Dermis microvascular lymphatic vessel endothelial cell (primary cell): ENCODE measurements at regions not wholly inside any gene's neighbourhood (a gene's known extent, or its start where the extent isn't known, plus 50 kb on each side); places are given as distances from the start of the nearest gene placed in this dataset.
"Not testable (repeated sequence)": the region's sequence is repeated elsewhere in the genome, so short reads cannot be mapped to it uniquely, and the experiment has no call there.

ENCODE experiments used
- DNase-seq, 2 donors: peaks; one replicate each; pipeline versions ENCODE4 v3.0.0 to v3.0.0-alpha.2; 2010; ENCODE audit warnings: low read depth in 2 of 2

GRCh38 chr1:195701149-195701548 lies 907.1 kb downstream of the KCNT2 start:
- DNase-seq = no peak

- no peak for DNase-seq
Observed at GRCh38 chr1:195697130-195697529, 911.1 kb downstream of the KCNT2 start.

- DNase-seq = no peak
Observed at GRCh38 chr1:195686764-195687163, 921.5 kb downstream of the KCNT2 start.

- DNase-seq = no peak
Observed at GRCh38 chr1:195664628-195665027, 943.6 kb downstream of the KCNT2 start.

- DNase-seq = no peak
Observed at GRCh38 chr1:195663549-195664280, 944.5 kb downstream of the KCNT2 start.

- no peak for DNase-seq
Observed at GRCh38 chr1:195656780-195657179, 951.5 kb downstream of the KCNT2 start.

GRCh38 chr1:195648875-195649274 lies 959.4 kb downstream of the KCNT2 start:
- not testable (repeated sequence) for DNase-seq

GRCh38 chr1:195637539-195637938 lies 970.7 kb downstream of the KCNT2 start:
- DNase-seq = no peak

GRCh38 chr1:195618287-195618686 lies 990.0 kb downstream of the KCNT2 start:
- no peak for DNase-seq

- DNase-seq = no peak
Observed at GRCh38 chr1:195617106-195617505, 991.1 kb downstream of the KCNT2 start.

GRCh38 chr1:195608883-195609282 lies 999.4 kb downstream of the KCNT2 start:
- DNase-seq = no peak

GRCh38 chr1:195606483-195606882 lies 1001.8 kb downstream of the KCNT2 start:
- DNase-seq = no peak

GRCh38 chr1:195604287-195604686 lies 1004.0 kb downstream of the KCNT2 start:
- no peak for DNase-seq

GRCh38 chr1:195597891-195598290 lies 1010.3 kb downstream of the KCNT2 start:
- DNase-seq = no peak

- no peak for DNase-seq
Observed at GRCh38 chr1:195594773-195595172, 1013.5 kb downstream of the KCNT2 start.

GRCh38 chr1:195594322-195594721 lies 1013.9 kb downstream of the KCNT2 start:
- no peak for DNase-seq

- DNase-seq = no peak
Observed at GRCh38 chr1:195591917-195592672, 1016.1 kb downstream of the KCNT2 start.

GRCh38 chr1:195590649-195591048 lies 1017.6 kb downstream of the KCNT2 start:
- no peak for DNase-seq

GRCh38 chr1:195584870-195585624 lies 1023.2 kb downstream of the KCNT2 start:
- no peak for DNase-seq

GRCh38 chr1:195580988-195581387 lies 1027.3 kb downstream of the KCNT2 start:
- DNase-seq = no peak

- DNase-seq = no peak
Observed at GRCh38 chr1:195577748-195578147, 1030.5 kb downstream of the KCNT2 start.

- DNase-seq = no peak
Observed at GRCh38 chr1:195576641-195577040, 1031.6 kb downstream of the KCNT2 start.
